ENCODE measurements at regions not wholly inside any gene's neighbourhood (a gene's known extent, or its start where the extent isn't known, plus 50 kb on each side); places are given as distances from the start of the nearest gene placed in this dataset.

DNA sequence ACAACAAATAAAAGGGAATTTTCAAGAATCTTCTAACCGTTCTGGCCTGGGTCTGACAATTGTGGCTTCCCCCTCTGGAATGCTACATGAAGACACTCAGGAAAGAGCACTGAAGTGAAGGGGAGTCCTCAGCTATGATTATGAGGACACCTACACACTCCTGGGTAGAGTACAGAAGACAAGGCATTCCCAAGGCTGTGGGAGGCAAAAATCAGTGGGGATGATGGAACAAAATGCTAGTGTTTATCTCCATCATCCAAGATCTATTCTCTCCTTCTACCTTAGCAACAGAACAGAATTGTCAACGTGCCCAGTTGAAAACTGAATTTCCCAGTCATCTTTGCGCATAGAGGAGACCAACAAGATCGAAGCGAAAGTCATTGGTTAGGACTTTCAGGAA, 130.1 kb upstream of the LARP1 start:
- TF ChIP-seq, protein P1, sequence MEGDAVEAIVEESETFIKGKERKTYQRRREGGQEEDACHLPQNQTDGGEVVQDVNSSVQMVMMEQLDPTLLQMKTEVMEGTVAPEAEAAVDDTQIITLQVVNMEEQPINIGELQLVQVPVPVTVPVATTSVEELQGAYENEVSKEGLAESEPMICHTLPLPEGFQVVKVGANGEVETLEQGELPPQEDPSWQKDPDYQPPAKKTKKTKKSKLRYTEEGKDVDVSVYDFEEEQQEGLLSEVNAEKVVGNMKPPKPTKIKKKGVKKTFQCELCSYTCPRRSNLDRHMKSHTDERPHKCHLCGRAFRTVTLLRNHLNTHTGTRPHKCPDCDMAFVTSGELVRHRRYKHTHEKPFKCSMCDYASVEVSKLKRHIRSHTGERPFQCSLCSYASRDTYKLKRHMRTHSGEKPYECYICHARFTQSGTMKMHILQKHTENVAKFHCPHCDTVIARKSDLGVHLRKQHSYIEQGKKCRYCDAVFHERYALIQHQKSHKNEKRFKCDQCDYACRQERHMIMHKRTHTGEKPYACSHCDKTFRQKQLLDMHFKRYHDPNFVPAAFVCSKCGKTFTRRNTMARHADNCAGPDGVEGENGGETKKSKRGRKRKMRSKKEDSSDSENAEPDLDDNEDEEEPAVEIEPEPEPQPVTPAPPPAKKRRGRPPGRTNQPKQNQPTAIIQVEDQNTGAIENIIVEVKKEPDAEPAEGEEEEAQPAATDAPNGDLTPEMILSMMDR (IDR thresholded peaks at IDR 0.05; ENCODE audit: low read depth, low read length, missing input control), result no peak
- TF ChIP-seq, protein P2, sequence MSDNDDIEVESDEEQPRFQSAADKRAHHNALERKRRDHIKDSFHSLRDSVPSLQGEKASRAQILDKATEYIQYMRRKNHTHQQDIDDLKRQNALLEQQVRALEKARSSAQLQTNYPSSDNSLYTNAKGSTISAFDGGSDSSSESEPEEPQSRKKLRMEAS (IDR thresholded peaks at IDR 0.05), result no peak
- TF ChIP-seq YY1 (IDR thresholded peaks at IDR 0.05), result no peak
- TF ChIP-seq, protein P3, sequence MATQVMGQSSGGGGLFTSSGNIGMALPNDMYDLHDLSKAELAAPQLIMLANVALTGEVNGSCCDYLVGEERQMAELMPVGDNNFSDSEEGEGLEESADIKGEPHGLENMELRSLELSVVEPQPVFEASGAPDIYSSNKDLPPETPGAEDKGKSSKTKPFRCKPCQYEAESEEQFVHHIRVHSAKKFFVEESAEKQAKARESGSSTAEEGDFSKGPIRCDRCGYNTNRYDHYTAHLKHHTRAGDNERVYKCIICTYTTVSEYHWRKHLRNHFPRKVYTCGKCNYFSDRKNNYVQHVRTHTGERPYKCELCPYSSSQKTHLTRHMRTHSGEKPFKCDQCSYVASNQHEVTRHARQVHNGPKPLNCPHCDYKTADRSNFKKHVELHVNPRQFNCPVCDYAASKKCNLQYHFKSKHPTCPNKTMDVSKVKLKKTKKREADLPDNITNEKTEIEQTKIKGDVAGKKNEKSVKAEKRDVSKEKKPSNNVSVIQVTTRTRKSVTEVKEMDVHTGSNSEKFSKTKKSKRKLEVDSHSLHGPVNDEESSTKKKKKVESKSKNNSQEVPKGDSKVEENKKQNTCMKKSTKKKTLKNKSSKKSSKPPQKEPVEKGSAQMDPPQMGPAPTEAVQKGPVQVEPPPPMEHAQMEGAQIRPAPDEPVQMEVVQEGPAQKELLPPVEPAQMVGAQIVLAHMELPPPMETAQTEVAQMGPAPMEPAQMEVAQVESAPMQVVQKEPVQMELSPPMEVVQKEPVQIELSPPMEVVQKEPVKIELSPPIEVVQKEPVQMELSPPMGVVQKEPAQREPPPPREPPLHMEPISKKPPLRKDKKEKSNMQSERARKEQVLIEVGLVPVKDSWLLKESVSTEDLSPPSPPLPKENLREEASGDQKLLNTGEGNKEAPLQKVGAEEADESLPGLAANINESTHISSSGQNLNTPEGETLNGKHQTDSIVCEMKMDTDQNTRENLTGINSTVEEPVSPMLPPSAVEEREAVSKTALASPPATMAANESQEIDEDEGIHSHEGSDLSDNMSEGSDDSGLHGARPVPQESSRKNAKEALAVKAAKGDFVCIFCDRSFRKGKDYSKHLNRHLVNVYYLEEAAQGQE (IDR thresholded peaks at IDR 0.05), result no peak
- TF ChIP-seq, protein P4, sequence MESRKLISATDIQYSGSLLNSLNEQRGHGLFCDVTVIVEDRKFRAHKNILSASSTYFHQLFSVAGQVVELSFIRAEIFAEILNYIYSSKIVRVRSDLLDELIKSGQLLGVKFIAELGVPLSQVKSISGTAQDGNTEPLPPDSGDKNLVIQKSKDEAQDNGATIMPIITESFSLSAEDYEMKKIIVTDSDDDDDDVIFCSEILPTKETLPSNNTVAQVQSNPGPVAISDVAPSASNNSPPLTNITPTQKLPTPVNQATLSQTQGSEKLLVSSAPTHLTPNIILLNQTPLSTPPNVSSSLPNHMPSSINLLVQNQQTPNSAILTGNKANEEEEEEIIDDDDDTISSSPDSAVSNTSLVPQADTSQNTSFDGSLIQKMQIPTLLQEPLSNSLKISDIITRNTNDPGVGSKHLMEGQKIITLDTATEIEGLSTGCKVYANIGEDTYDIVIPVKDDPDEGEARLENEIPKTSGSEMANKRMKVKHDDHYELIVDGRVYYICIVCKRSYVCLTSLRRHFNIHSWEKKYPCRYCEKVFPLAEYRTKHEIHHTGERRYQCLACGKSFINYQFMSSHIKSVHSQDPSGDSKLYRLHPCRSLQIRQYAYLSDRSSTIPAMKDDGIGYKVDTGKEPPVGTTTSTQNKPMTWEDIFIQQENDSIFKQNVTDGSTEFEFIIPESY (IDR thresholded peaks at IDR 0.05), result no peak
- no peak for TF ChIP-seq JUND (IDR thresholded peaks at IDR 0.05)

Data from liver (tissue), 3 donors.